GM19238 (cell line): ENCODE measurements at regions not wholly inside any gene's neighbourhood (a gene's known extent, or its start where the extent isn't known, plus 50 kb on each side); places are given as distances from the start of the nearest gene placed in this dataset.

ENCODE experiments used
- DNase-seq: peaks from one replicate; pipeline ENCODE4 v3.0.0; 2011; ENCODE audit warnings: low spot score; ENCODE audit not compliant: insufficient read length

GRCh38 chr11:122277493-122277892 is 161.5 kb upstream of the BLID start:
- DNase-seq, result no peak

GRCh38 chr11:122276221-122276620 is 160.2 kb upstream of the BLID start:
- no peak for DNase-seq

GRCh38 chr11:122275508-122275907 is 159.5 kb upstream of the BLID start:
- no peak for DNase-seq

DNA sequence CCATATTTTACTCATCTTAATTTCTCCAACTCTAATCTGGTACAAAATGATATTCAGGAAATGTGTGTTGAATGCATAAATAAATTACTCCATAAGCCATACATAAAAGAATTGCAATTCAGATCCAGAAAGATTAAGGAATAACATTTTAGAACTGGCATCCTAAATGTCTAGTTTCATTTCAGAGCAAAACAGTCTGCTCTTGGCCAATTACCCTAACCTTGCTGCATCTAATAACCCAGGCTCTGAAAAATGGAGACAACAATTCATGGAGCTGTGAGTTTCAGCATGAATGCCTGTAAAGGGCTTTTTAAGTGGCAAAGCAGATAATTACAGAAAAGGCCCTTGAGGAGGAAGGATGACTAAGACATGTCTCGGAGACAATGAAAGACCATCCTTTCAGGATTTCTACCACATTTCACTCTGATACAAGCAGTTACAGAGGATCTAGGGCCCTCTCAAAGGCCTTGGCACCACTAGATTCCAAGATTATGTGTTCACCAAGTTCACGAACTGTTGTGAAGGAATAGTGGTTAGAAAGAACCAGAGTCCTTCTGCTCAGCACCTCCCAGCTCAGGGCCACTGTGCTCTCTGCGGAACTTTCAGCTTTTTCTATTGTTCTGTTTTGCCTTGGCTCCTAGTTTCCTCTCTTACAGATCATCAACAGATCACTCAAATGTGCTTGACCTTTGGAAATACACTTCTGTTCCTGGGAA is 157.6 kb upstream of the BLID start:
- DNase-seq, result no peak

DNA sequence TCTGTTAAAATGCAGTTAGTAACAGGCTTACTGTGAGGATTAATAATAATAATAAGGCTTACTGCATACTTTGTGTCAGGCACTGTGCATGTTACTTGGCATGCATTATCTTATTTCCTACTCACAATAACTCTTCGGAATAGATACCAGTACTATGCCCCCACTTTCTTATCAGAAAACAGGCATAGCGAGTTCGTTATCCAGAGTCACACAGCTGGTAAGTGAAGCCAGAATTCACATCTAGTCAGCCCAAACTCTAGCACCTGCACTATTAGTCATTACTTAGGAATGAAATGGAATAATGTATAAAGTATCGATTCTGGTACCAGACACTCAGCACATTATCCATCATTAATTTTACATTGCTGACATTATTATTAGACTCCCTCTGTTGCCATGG is 155.7 kb upstream of the BLID start:
- DNase-seq, result no peak

- no peak for DNase-seq
Observed at GRCh38 chr11:122271137-122271536, 155.1 kb upstream of the BLID start.

DNA sequence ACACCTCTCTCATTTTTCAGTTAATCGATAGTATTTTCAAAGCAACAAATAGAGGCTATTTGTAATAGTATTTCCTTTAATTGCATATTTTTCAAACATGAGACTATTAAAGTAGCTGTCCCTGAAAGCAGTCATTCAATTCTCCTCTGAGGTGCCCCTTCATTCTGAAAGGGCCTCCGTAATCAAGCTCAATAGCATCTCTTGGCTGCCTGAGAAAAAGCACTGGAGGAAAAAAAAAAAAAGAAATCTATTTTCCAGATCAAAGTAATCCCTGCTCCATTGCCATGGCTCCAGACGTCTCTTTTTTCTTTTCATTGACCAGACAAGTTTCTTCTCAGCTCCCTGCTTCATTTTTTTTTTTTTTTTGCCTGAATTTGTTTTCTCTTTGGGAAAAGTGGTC is 154.5 kb upstream of the BLID start:
- no peak for DNase-seq

DNA sequence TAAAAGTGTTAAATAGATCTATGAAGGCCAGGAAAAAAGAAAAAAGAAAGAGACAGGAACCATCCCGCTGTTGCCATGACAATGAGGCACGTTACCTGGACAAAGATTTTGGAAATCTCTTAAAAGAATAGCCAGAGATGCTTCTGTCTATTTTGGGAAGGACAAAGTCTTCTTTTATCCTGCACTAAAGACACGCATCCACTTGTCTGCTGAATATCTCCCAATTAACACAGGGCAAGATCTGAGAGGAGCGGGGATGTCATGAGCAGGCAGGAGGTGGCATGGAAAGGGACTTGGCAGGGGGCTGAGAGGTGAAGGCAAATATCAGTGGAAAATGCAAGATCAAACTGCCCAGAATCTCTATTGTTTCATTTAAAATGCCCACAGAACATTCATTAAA is 153.8 kb upstream of the BLID start:
- no peak for DNase-seq

DNA sequence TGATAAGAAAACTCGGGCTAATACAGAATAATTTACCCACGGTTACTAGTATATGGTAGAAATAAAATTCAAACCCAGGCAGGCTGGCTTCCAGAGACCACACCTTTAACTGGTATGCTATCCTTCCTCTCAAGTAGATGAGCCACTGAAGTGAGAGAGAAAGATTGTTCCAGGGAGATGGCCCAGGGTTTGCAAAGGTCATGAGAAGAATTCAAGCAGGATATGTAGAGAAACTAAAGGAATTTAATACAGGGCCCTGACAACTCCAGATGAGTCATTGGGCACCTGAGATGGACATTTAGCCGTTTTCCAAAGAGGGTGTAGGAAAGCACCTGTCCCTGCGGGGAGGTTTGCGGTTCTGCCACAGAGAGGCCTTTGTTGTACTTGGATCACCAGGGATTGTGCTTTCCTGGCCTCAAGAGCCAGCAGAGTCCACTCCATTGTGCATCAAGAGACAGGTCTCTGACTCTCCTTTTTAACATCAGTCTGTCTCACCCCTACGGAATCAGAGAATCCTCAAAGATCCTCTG is 152.7 kb upstream of the BLID start:
- DNase-seq, result no peak

GRCh38 chr11:122267602-122268001 is 151.6 kb upstream of the BLID start:
- no peak for DNase-seq

DNA sequence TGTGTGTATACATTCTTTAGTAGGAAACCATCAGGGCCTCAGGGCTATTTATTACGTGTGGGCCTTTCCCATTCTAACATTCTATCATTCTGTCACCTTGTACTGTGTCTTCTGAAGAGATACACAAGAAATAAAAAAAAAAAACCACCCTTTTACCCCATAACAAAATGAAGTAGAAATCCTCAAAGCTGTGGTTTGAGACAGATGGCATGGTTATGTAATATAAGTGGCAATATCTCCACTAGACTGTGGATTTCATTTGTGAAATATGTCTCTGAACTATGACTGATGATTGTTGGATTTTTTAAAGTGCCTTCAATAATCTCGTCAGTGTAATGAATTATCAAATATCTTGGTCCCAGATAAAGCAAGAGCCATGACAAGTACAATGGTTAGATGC is 150.0 kb upstream of the BLID start:
- DNase-seq, result no peak

DNA sequence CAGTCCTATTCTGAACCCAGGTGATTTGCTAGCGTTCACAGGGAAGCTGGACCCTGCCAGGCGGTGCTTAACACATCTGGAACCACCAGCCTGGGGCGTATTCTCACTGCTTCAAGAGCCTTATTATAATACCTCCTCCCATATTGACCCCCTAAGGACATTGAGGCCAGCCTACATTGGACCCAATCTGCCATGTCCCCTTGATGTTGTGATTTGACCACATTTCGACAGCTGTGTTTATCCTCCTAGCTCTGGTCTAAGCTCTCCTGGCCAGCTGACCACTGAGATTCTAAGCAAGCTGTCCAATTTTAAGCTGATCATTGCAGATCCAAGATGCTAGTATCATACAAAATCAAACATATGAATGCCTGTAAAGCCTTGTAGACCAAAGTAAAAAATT is 148.1 kb upstream of the BLID start:
- DNase-seq, result no peak

- no peak for DNase-seq
Observed at GRCh38 chr11:122261546-122261945, 145.5 kb upstream of the BLID start.

- DNase-seq, result no peak
Observed at GRCh38 chr11:122259195-122259821, 143.3 kb upstream of the BLID start.

- no peak for DNase-seq
Observed at GRCh38 chr11:122258446-122259194, 142.6 kb upstream of the BLID start.

DNA sequence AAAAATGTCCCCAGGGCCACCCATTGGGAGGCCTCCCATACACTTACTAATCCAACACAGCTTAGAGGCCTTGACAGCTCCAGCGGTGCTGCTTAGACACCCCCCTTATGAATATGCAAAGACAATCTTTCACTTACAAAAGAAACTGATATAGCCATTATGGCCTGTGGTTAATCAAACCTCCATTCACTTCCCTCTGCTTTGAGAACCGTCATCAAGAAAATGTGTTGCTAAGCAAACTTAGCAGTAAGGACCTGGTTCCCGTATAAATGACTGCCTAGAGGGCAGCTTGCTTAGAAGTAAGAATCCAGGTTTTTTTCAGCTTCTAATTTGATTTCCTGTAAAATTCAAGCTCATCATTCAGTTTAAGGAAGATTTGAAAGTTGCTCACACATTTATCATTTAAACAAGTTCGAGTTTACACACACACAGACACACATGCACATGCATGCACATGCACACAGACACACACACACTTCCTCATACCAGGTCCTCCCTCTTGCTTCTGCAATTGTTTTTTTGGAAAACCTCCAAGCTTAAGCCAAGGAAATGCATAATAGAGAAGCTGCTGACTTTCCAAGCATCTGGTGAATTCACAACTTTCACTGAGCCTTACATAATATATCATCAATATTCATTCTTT is 137.7 kb upstream of the BLID start:
- DNase-seq, result no peak

GRCh38 chr11:122248939-122249338 is 132.9 kb upstream of the BLID start:
- no peak for DNase-seq

GRCh38 chr11:122248131-122248530 is 132.1 kb upstream of the BLID start:
- DNase-seq, result no peak

GRCh38 chr11:122246874-122247273 is 130.9 kb upstream of the BLID start:
- DNase-seq, result no peak

DNA sequence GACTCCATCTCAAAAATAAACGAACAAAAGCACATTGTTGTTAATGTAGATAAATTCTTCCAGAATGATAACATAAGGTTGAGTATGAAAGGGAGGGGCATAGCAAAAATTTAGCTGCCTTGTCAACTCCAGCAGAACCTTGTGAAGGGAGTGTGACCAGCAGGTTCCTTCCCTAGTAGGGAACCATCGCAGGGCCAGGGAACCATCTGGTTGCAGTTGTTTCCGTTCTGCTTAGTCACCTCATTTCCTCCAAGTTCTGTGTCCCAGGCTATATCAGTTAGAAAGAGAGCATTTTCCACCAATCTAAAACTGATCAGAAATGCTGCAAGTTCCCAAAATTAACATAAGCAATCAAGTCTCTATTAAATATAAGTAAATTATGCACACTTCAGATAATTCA is 126.7 kb upstream of the BLID start:
- no peak for DNase-seq

GRCh38 chr11:122241566-122241965 is 125.6 kb upstream of the BLID start:
- DNase-seq, result no peak

DNA sequence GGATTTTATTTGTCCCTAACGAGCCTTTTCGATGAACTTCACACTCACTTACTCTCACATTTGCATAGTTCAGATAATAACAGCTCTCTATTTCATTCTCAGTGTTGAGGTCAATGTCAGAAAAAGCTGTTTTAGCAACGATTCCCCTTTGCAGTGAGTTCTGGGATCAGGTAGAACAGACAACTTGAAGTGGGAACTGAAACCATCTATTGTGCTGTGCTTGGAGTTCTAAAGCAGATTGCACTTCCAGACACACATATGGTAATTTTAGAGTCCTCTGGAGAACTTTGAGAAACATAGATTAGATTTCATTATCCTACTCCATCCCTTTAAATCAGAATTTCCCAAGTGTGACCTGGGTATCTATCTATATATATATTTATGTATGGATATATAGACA is 124.6 kb upstream of the BLID start:
- DNase-seq, result no peak
